OCI-LY7 (cell line): ENCODE measurements at regions not wholly inside any gene's neighbourhood (a gene's known extent, or its start where the extent isn't known, plus 50 kb on each side); places are given as distances from the start of the nearest gene placed in this dataset.

Experiments used
- EZH2phosphoT487 ChIP-seq: fragments of 200-600 bp; sonication (generic); IDR thresholded peaks from 2 replicates; pipeline ENCODE4 v1.6.1; 2018; ENCODE audit warnings: low read depth, borderline replicate concordance, mild to moderate bottlenecking, mixed run types, antibody characterized with exemption, low read length, moderate library complexity, mixed read lengths
- TF ChIP-seq, protein P1 (sequence below): fragments of 200-600 bp; sonication (generic); conservative IDR thresholded peaks from 2 replicates; pipeline ENCODE4 v1.5.1; 2014; ENCODE audit warnings: mild to moderate bottlenecking, antibody characterized with exemption, low read length, moderate library complexity, mixed read lengths

- TF ChIP-seq, protein P1, sequence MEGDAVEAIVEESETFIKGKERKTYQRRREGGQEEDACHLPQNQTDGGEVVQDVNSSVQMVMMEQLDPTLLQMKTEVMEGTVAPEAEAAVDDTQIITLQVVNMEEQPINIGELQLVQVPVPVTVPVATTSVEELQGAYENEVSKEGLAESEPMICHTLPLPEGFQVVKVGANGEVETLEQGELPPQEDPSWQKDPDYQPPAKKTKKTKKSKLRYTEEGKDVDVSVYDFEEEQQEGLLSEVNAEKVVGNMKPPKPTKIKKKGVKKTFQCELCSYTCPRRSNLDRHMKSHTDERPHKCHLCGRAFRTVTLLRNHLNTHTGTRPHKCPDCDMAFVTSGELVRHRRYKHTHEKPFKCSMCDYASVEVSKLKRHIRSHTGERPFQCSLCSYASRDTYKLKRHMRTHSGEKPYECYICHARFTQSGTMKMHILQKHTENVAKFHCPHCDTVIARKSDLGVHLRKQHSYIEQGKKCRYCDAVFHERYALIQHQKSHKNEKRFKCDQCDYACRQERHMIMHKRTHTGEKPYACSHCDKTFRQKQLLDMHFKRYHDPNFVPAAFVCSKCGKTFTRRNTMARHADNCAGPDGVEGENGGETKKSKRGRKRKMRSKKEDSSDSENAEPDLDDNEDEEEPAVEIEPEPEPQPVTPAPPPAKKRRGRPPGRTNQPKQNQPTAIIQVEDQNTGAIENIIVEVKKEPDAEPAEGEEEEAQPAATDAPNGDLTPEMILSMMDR = no peak
- no peak for TF ChIP-seq EZH2phosphoT487
Measured at GRCh38 chr3:147737376-147737775, 328.2 kb downstream of the ZIC1 start.
